Ramos (cell line): ENCODE measurements at regions not wholly inside any gene's neighbourhood (a gene's known extent, or its start where the extent isn't known, plus 50 kb on each side); places are given as distances from the start of the nearest gene placed in this dataset.

Experiments
- in situ Hi-C: fragments of 300-500 bp; cut with MboI; formaldehyde crosslinking; loops from one replicate; pipeline ENCODE4 v1.14.3; 2022; ENCODE audit warnings: low sequenced_read_pairs; ENCODE audit not compliant: unreplicated experiment

- in situ Hi-C loops, result no loop called here
Observed at GRCh38 chr7:121810831-121811672, 61.9 kb upstream of the PTPRZ1 start.

- in situ Hi-C loops, result no loop called here
Observed at GRCh38 chr7:121807078-121807477, 65.9 kb upstream of the PTPRZ1 start.

- in situ Hi-C loops, result no loop called here
Observed at GRCh38 chr7:121803039-121803438, 69.9 kb upstream of the PTPRZ1 start.

GRCh38 chr7:121800916-121801675 lies 71.9 kb upstream of the PTPRZ1 start:
- in situ Hi-C loops, result no loop called here

- in situ Hi-C loops, result no loop called here
Observed at GRCh38 chr7:121798896-121799295, 74.1 kb upstream of the PTPRZ1 start.

- in situ Hi-C loops, result no loop called here
Observed at GRCh38 chr7:121798453-121798840, 74.5 kb upstream of the PTPRZ1 start.

GRCh38 chr7:121797657-121798452 lies 75.1 kb upstream of the PTPRZ1 start:
- in situ Hi-C loops, result no loop called here

GRCh38 chr7:121796936-121797656 lies 75.9 kb upstream of the PTPRZ1 start:
- in situ Hi-C loops, result no loop called here

- in situ Hi-C loops, result no loop called here
Observed at GRCh38 chr7:121796381-121796780, 76.6 kb upstream of the PTPRZ1 start.

- in situ Hi-C loops, result no loop called here
Observed at GRCh38 chr7:121795736-121796135, 77.2 kb upstream of the PTPRZ1 start.

GRCh38 chr7:121793716-121794115 lies 79.2 kb upstream of the PTPRZ1 start:
- in situ Hi-C loops, result no loop called here

- in situ Hi-C loops, result no loop called here
Observed at GRCh38 chr7:121777672-121778071, 95.3 kb upstream of the PTPRZ1 start.

GRCh38 chr7:121774563-121774962 lies 98.4 kb upstream of the PTPRZ1 start:
- in situ Hi-C loops, result no loop called here

GRCh38 chr7:121766676-121767075 lies 106.3 kb upstream of the PTPRZ1 start:
- in situ Hi-C loops, result no loop called here

- in situ Hi-C loops, result no loop called here
Observed at GRCh38 chr7:121761399-121761798, 111.6 kb upstream of the PTPRZ1 start.

GRCh38 chr7:121755818-121756552 lies 117.0 kb upstream of the PTPRZ1 start:
- in situ Hi-C loops, result loop anchor here (10.0 kb wide), 1 partner anchor 239 kb away; no protein-coding TSS in a partner anchor

- in situ Hi-C loops, result loop anchor here (10.0 kb wide), 1 partner anchor 240 kb away; no protein-coding TSS in a partner anchor
Observed at GRCh38 chr7:121755286-121755685, 117.7 kb upstream of the PTPRZ1 start.

GRCh38 chr7:121753944-121754343 lies 119.0 kb upstream of the PTPRZ1 start:
- in situ Hi-C loops, result loop anchor here (10.0 kb wide), 1 partner anchor 241 kb away; no protein-coding TSS in a partner anchor

- in situ Hi-C loops, result loop anchor here (10.0 kb wide), 1 partner anchor 242 kb away; no protein-coding TSS in a partner anchor
Observed at GRCh38 chr7:121752706-121753105, 120.3 kb upstream of the PTPRZ1 start.
